ENCODE measurements at regions not wholly inside any gene's neighbourhood (a gene's known extent, or its start where the extent isn't known, plus 50 kb on each side); places are given as distances from the start of the nearest gene placed in this dataset.

GRCh38 chr18:5787936-5788335 is 107.4 kb downstream of the TMEM200C start:
- TF ChIP-seq ZNF384 (IDR thresholded peaks at IDR 0.05), result no peak
- CTCF ChIA-PET, result interaction anchor here (0.6 kb wide), 1 partner anchor 751 kb away, joined by 3 read pairs; no protein-coding TSS in a partner anchor
- no peak for DNase-seq (ENCODE audit: extremely low spot score)
- POLR2A ChIA-PET, result no interaction called here

GRCh38 chr18:5779922-5780321 is 115.4 kb downstream of the TMEM200C start:
- no peak for TF ChIP-seq FOXK2 (IDR thresholded peaks at IDR 0.05)
- TF ChIP-seq NFRKB (IDR thresholded peaks at IDR 0.05), result no peak
- no peak for TF ChIP-seq FOXM1 (IDR thresholded peaks at IDR 0.05; ENCODE audit: borderline replicate concordance)
- TF ChIP-seq ZNF384 (IDR thresholded peaks at IDR 0.05), result no peak
- no peak for TF ChIP-seq TARDBP (IDR thresholded peaks at IDR 0.05)
- CTCF ChIA-PET, result no interaction called here
- DNase-seq (ENCODE audit: extremely low spot score), result no peak
- POLR2A ChIA-PET, result no interaction called here

- POLR2A ChIA-PET, result no interaction called here
- DNase-seq (ENCODE audit: extremely low spot score), result no peak
- no peak for TF ChIP-seq NFRKB (IDR thresholded peaks at IDR 0.05)
- no peak for TF ChIP-seq FOXK2 (IDR thresholded peaks at IDR 0.05)
- no peak for TF ChIP-seq LEF1 (IDR thresholded peaks at IDR 0.05; ENCODE audit: borderline replicate concordance)
- TF ChIP-seq ZNF384 (IDR thresholded peaks at IDR 0.05), result no peak
- TF ChIP-seq FOXM1 (IDR thresholded peaks at IDR 0.05; ENCODE audit: borderline replicate concordance), result no peak
- TF ChIP-seq SP1 (IDR thresholded peaks at IDR 0.05), result no peak
- no peak for TF ChIP-seq CTBP1 (IDR thresholded peaks at IDR 0.05; ENCODE audit: borderline replicate concordance)
- TF ChIP-seq ELF4 (IDR thresholded peaks at IDR 0.05), result no peak
- TF ChIP-seq TARDBP (IDR thresholded peaks at IDR 0.05), result no peak
- no peak for TF ChIP-seq BHLHE40 (IDR thresholded peaks at IDR 0.05; ENCODE audit: borderline replicate concordance)
- TF ChIP-seq PKNOX1 (IDR thresholded peaks at IDR 0.05), result no peak
- CTCF ChIA-PET, result no interaction called here
Measured at GRCh38 chr18:5772306-5773105, 122.8 kb downstream of the TMEM200C start.

GRCh38 chr18:5771343-5771742 is 124.0 kb downstream of the TMEM200C start:
- CTCF ChIA-PET, result no interaction called here
- no peak for DNase-seq (ENCODE audit: extremely low spot score)
- POLR2A ChIA-PET, result no interaction called here
- TF ChIP-seq L3MBTL2 (conservative IDR thresholded peaks at IDR 0.05) (no peak), ARNT (IDR thresholded peaks at IDR 0.05) (no peak), TARDBP (IDR thresholded peaks at IDR 0.05) (no peak), HDGF (IDR thresholded peaks at IDR 0.05; ENCODE audit: borderline replicate concordance) (no peak), NFRKB (IDR thresholded peaks at IDR 0.05) (no peak), LEF1 (IDR thresholded peaks at IDR 0.05; ENCODE audit: borderline replicate concordance) (no peak), CTBP1 (IDR thresholded peaks at IDR 0.05; ENCODE audit: borderline replicate concordance) (no peak), ELF4 (IDR thresholded peaks at IDR 0.05) (no peak), FOXM1 (IDR thresholded peaks at IDR 0.05; ENCODE audit: borderline replicate concordance) (no peak), ZNF384 (IDR thresholded peaks at IDR 0.05) (no peak), SP1 (IDR thresholded peaks at IDR 0.05) (no peak), FOXK2 (IDR thresholded peaks at IDR 0.05) (no peak), PKNOX1 (IDR thresholded peaks at IDR 0.05) (no peak), SUZ12 (IDR thresholded peaks at IDR 0.05) (no peak), FOXA1 (IDR thresholded peaks at IDR 0.05) (no peak), BHLHE40 (IDR thresholded peaks at IDR 0.05; ENCODE audit: borderline replicate concordance) (no peak)

GRCh38 chr18:5770176-5770575 is 125.1 kb downstream of the TMEM200C start:
- TF ChIP-seq ELF4 (IDR thresholded peaks at IDR 0.05) (no peak), ARNT (IDR thresholded peaks at IDR 0.05) (no peak), LEF1 (IDR thresholded peaks at IDR 0.05; ENCODE audit: borderline replicate concordance) (no peak), ZNF384 (IDR thresholded peaks at IDR 0.05) (no peak), PKNOX1 (IDR thresholded peaks at IDR 0.05) (no peak)
- CTCF ChIA-PET, result no interaction called here
- no peak for DNase-seq (ENCODE audit: extremely low spot score)
- POLR2A ChIA-PET, result no interaction called here

- no peak for DNase-seq (ENCODE audit: extremely low spot score)
- TF ChIP-seq NFRKB (IDR thresholded peaks at IDR 0.05) (no peak), ELF4 (IDR thresholded peaks at IDR 0.05) (no peak), BHLHE40 (IDR thresholded peaks at IDR 0.05; ENCODE audit: borderline replicate concordance) (no peak), SUZ12 (IDR thresholded peaks at IDR 0.05) (no peak), FOXM1 (IDR thresholded peaks at IDR 0.05; ENCODE audit: borderline replicate concordance) (no peak), HDGF (IDR thresholded peaks at IDR 0.05; ENCODE audit: borderline replicate concordance) (no peak), CTBP1 (IDR thresholded peaks at IDR 0.05; ENCODE audit: borderline replicate concordance) (no peak), L3MBTL2 (conservative IDR thresholded peaks at IDR 0.05) (no peak), TARDBP (IDR thresholded peaks at IDR 0.05) (no peak), PKNOX1 (IDR thresholded peaks at IDR 0.05) (no peak), ZNF384 (IDR thresholded peaks at IDR 0.05) (no peak), ARNT (IDR thresholded peaks at IDR 0.05) (no peak), FOXA1 (IDR thresholded peaks at IDR 0.05) (no peak), SP1 (IDR thresholded peaks at IDR 0.05) (no peak), FOXK2 (IDR thresholded peaks at IDR 0.05) (no peak), LEF1 (IDR thresholded peaks at IDR 0.05; ENCODE audit: borderline replicate concordance) (no peak)
- ChIA-PET POLR2A (no interaction called here), CTCF (no interaction called here)
Measured at GRCh38 chr18:5768454-5768853, 126.9 kb downstream of the TMEM200C start.

Measured in HEK293T (cell line).